Adrenal gland (tissue), 9 donors: ENCODE measurements at regions not wholly inside any gene's neighbourhood (a gene's known extent, or its start where the extent isn't known, plus 50 kb on each side); places are given as distances from the start of the nearest gene placed in this dataset.

Experiments
- DNase-seq, 7 donors: peaks; one replicate each; pipeline ENCODE4 v3.0.0-alpha.2; 2019 to 2020
- H3K27ac ChIP-seq, 5 donors: fragments of 200-600 bp; sonication (generic) in 4 of 5; 1 replicate in 3 of 5; 2 replicates in 2 of 5; pipeline versions ENCODE4 v1.5.1 to v1.8.0; 2016 to 2020; ENCODE audit warnings: mild to moderate bottlenecking in 1 of 5
- H3K27me3 ChIP-seq: fragments of 200-600 bp; 2 replicates; pipeline ENCODE4 v1.8.0; 2021
- H3K36me3 ChIP-seq, 2 donors: fragments of 200-600 bp; replicated peaks in 1 of 2; 1 replicate in 1 of 2; 2 replicates in 1 of 2; pipeline versions ENCODE4 v1.5.1 to v1.8.0; 2018 to 2022
- H3K4me1 ChIP-seq, 2 donors: fragments of 200-600 bp; replicated peaks in 1 of 2; 1 replicate in 1 of 2; 2 replicates in 1 of 2; pipeline versions ENCODE4 v1.5.1 to v1.8.0; 2018 to 2021
- H3K4me3 ChIP-seq, 4 donors: fragments of 200-600 bp; sonication (generic) in 3 of 4; one replicate each; pipeline ENCODE4 v1.5.1; 2016 to 2018
- H3K9me3 ChIP-seq, 3 donors: fragments of 200-600 bp; sonication (generic) in 1 of 3; replicated peaks in 1 of 3; 1 replicate in 2 of 3; 2 replicates in 1 of 3; pipeline versions ENCODE4 v1.5.1 to v1.8.0; 2016 to 2021
- CTCF ChIP-seq, 6 experiments: fragments of 450-650 bp in 4 of 6; fragments of 200-600 bp in 2 of 6; sonication (generic) in 1 of 6; IDR thresholded peaks; 1 replicate in 5 of 6; 2 replicates in 1 of 6; pipeline versions ENCODE4 v1.5.1 to v1.8.0; 2016 to 2021; ENCODE audit warnings: antibody characterized with exemption in 6 of 6, mild to moderate bottlenecking in 2 of 6, moderate library complexity in 1 of 6
- POLR2A ChIP-seq, 2 donors: fragments of 450-650 bp; IDR thresholded peaks; one replicate each; pipeline ENCODE4 v1.6.1; 2017; ENCODE audit warnings: antibody characterized with exemption in 2 of 2, mild to moderate bottlenecking in 2 of 2, moderate library complexity in 1 of 2
- WGBS, 4 donors: extraction: QIAGEN DNeasy Blood & Tissue Kit in 2 of 4; methylation state at CpG; one replicate each; pipeline versions ENCODE4 v1.1.5 to v1.1.7; 2013 to 2017; 5-methylcytosine and 5-hydroxymethylcytosine counted together
- intact Hi-C, 2 donors: fragments of 100-400 bp; cut with DNase I; formaldehyde crosslinking; loops; one replicate each; pipeline versions ENCODE4 v1.14.1 to v1.15.0; 2022 to 2023
- donor health status: healthy with polysubstance abuse.
- donor health status: Bipolar disorder and iron deficiency.
- donor health status: DM: yes; HTN: yes; CAD: no.
- donor health status: DM: no; HTN: no; CAD: no.
- donor health status: DM: no; HTN: no; CAD: no.

GRCh38 chr5:61924251-61924650 is 381.8 kb upstream of the KIF2A start:
- no peak for DNase-seq
- no peaks in the 10 kb centered on the region for H3K36me3 ChIP-seq
- H3K9me3 ChIP-seq = no peaks in the 10 kb centered on the region
- no peaks in the 10 kb centered on the region for H3K4me1 ChIP-seq
- WGBS, 4 donors = 69 to 86% (median 77%) methylated on average over 1 of the region's 1 CpG
- H3K27ac ChIP-seq = no peak overlapping the region
- no peak for TF ChIP-seq CTCF (IDR thresholded peaks at IDR 0.05)
- no peak for TF ChIP-seq POLR2A (IDR thresholded peaks at IDR 0.05)
- H3K4me3 ChIP-seq = no peak overlapping the region
- no peaks in the 10 kb centered on the region for H3K27me3 ChIP-seq
- intact Hi-C loops = loop anchor here in 1 of 2 donors (10.0 kb wide), 1 partner anchor 259 kb away; no protein-coding TSS in a partner anchor

- H3K9me3 ChIP-seq = no peaks in the 10 kb centered on the region
- intact Hi-C loops = loop anchor here in 1 of 2 donors (10.0 kb wide), 1 partner anchor 262 kb away; no protein-coding TSS in a partner anchor
- TF ChIP-seq POLR2A (IDR thresholded peaks at IDR 0.05) (no peak), CTCF (IDR thresholded peaks at IDR 0.05) (no peak)
- no peak overlapping the region for H3K27ac ChIP-seq
- H3K27me3 ChIP-seq = no peaks in the 10 kb centered on the region
- no peak for DNase-seq
- H3K36me3 ChIP-seq = no peaks in the 10 kb centered on the region
- no peak overlapping the region for H3K4me3 ChIP-seq
- no peaks in the 10 kb centered on the region for H3K4me1 ChIP-seq
Measured at GRCh38 chr5:61926911-61927310, 379.1 kb upstream of the KIF2A start.

GRCh38 chr5:61931236-61931635 is 374.8 kb upstream of the KIF2A start:
- TF ChIP-seq POLR2A (IDR thresholded peaks at IDR 0.05) = no peak
- TF ChIP-seq CTCF (IDR thresholded peaks at IDR 0.05) = no peak
- no peak overlapping the region for H3K27ac ChIP-seq
- intact Hi-C loops = loop anchor here in 1 of 2 donors (10.0 kb wide), 3 partner anchors 876 to 1256 kb away; no protein-coding TSS in a partner anchor
- H3K36me3 ChIP-seq = no peaks in the 10 kb centered on the region
- no peaks in the 10 kb centered on the region for H3K4me1 ChIP-seq
- H3K27me3 ChIP-seq = no peaks in the 10 kb centered on the region
- H3K9me3 ChIP-seq = no peaks in the 10 kb centered on the region
- H3K4me3 ChIP-seq = no peak overlapping the region
- DNase-seq = no peak

GRCh38 chr5:61933787-61934626 is 372.0 kb upstream of the KIF2A start:
- 47 to 49% (median 48%) methylated on average over 4 of the region's 4 CpGs for WGBS, 4 donors
- DNase-seq = peak; percentile 40 to 85 (median 51)
- Histone ChIP-seq H3K9me3 (no peaks in the 10 kb centered on the region), H3K4me1 (no peaks in the 10 kb centered on the region), H3K4me3 (peak overlapping the region in 1 of 4 donors; percentile 46), H3K36me3 (no peaks in the 10 kb centered on the region), H3K27me3 (no peaks in the 10 kb centered on the region), H3K27ac (no peak overlapping the region)
- intact Hi-C loops = loop anchor here in 1 of 2 donors (10.0 kb wide), 3 partner anchors 879 to 1259 kb away; no protein-coding TSS in a partner anchor
- TF ChIP-seq POLR2A (IDR thresholded peaks at IDR 0.05) (no peak), CTCF (IDR thresholded peaks at IDR 0.05) (peak; percentile 60 to 88 (median 79))
